Muscle of leg (tissue), 3 donors: ENCODE measurements at regions not wholly inside any gene's neighbourhood (a gene's known extent, or its start where the extent isn't known, plus 50 kb on each side); places are given as distances from the start of the nearest gene placed in this dataset.

Source experiments
- DNase-seq: peaks from one replicate; pipeline ENCODE4 v3.0.0; 2013
- H3K27ac ChIP-seq: one replicate; pipeline ENCODE4 v1.5.1; 2013; ENCODE audit warnings: mild to moderate bottlenecking, low read length, control low read depth
- H3K27me3 ChIP-seq: one replicate; pipeline ENCODE4 v1.6.1; 2013; ENCODE audit warnings: low read length; ENCODE audit not compliant: control insufficient read depth, insufficient read depth
- H3K36me3 ChIP-seq: one replicate; pipeline ENCODE4 v1.6.1; 2013; ENCODE audit warnings: low read length; ENCODE audit not compliant: control insufficient read depth, insufficient read depth
- H3K4me1 ChIP-seq: one replicate; pipeline ENCODE4 v1.6.1; 2013; ENCODE audit warnings: low read length; ENCODE audit not compliant: control insufficient read depth, insufficient read depth
- H3K4me3 ChIP-seq: one replicate; pipeline ENCODE4 v1.5.1; 2013; ENCODE audit warnings: low read length, control low read depth
- H3K9me3 ChIP-seq: replicated peaks from 2 replicates; pipeline ENCODE4 v1.6.1; 2013; ENCODE audit warnings: low read depth, low read length; ENCODE audit not compliant: control insufficient read depth
- WGBS: methylation state at CpG from one replicate; pipeline ENCODE4 v1.1.5; 2013; ENCODE audit warnings: missing lambda C conversion rate; ENCODE audit not compliant: insufficient coverage; 5-methylcytosine and 5-hydroxymethylcytosine counted together

GRCh38 chr4:163662768-163663167 is 168.3 kb downstream of the TMA16 start:
- H3K27me3 ChIP-seq: no peaks in the 10 kb centered on the region
- no CpG with 5 or more reads among the region's 6 CpGs for WGBS

GRCh38 chr4:163663454-163664225 is 169.2 kb downstream of the TMA16 start:
- Histone ChIP-seq H3K27ac (no peak overlapping the region), H3K27me3 (no peaks in the 10 kb centered on the region), H3K36me3 (no peaks in the 10 kb centered on the region), H3K4me3 (no peak overlapping the region), H3K4me1 (no peaks in the 10 kb centered on the region), H3K9me3 (no peaks in the 10 kb centered on the region)
- DNase-seq: peak; percentile 20
- WGBS: 94% methylated on average over 3 of the region's 5 CpGs

More at GRCh38 chr4:163662768-163663167, 168.3 kb downstream of the TMA16 start:
- DNase-seq: no peak
- Histone ChIP-seq H3K36me3 (no peaks in the 10 kb centered on the region), H3K9me3 (no peaks in the 10 kb centered on the region), H3K4me1 (no peaks in the 10 kb centered on the region), H3K27ac (no peak overlapping the region), H3K4me3 (no peak overlapping the region)

GRCh38 chr4:163665101-163665500 is 170.6 kb downstream of the TMA16 start:
- Histone ChIP-seq H3K4me1 (no peaks in the 10 kb centered on the region), H3K27me3 (no peaks in the 10 kb centered on the region), H3K27ac (no peak overlapping the region), H3K9me3 (no peaks in the 10 kb centered on the region), H3K36me3 (no peaks in the 10 kb centered on the region), H3K4me3 (no peak overlapping the region)
- DNase-seq: no peak
- WGBS: no CpG with 5 or more reads among the region's 2 CpGs

- Histone ChIP-seq H3K27me3 (no peaks in the 10 kb centered on the region), H3K27ac (no peak overlapping the region), H3K9me3 (no peaks in the 10 kb centered on the region), H3K4me3 (no peak overlapping the region), H3K4me1 (no peaks in the 10 kb centered on the region), H3K36me3 (no peaks in the 10 kb centered on the region)
- WGBS: no CpG with 5 or more reads among the region's 9 CpGs
- peak; percentile 7 for DNase-seq
Measured at GRCh38 chr4:163665521-163666331, 171.2 kb downstream of the TMA16 start.

- Histone ChIP-seq H3K27me3 (no peaks in the 10 kb centered on the region), H3K4me3 (no peak overlapping the region), H3K36me3 (no peaks in the 10 kb centered on the region), H3K4me1 (no peaks in the 10 kb centered on the region), H3K9me3 (no peaks in the 10 kb centered on the region), H3K27ac (no peak overlapping the region)
- peak; percentile 18 for DNase-seq
Measured at GRCh38 chr4:163666332-163666873, 171.9 kb downstream of the TMA16 start.

GRCh38 chr4:163672751-163673150 is 178.3 kb downstream of the TMA16 start:
- Histone ChIP-seq H3K27ac (no peak overlapping the region), H3K4me1 (no peaks in the 10 kb centered on the region), H3K27me3 (no peaks in the 10 kb centered on the region), H3K36me3 (no peaks in the 10 kb centered on the region), H3K9me3 (no peaks in the 10 kb centered on the region), H3K4me3 (no peak overlapping the region)
- WGBS: 67% methylated on average over 3 of the region's 3 CpGs
- no peak for DNase-seq

GRCh38 chr4:163673848-163674697 is 179.6 kb downstream of the TMA16 start:
- H3K4me1 ChIP-seq: no peaks in the 10 kb centered on the region
- 0% methylated on average over 1 of the region's 5 CpGs for WGBS
- no peaks in the 10 kb centered on the region for H3K27me3 ChIP-seq
- H3K36me3 ChIP-seq: no peaks in the 10 kb centered on the region
- no peak overlapping the region for H3K27ac ChIP-seq
- no peaks in the 10 kb centered on the region for H3K9me3 ChIP-seq
- no peak overlapping the region for H3K4me3 ChIP-seq
- DNase-seq: peak; percentile 11

- no peak for DNase-seq
- no peak overlapping the region for H3K4me3 ChIP-seq
- H3K9me3 ChIP-seq: no peaks in the 10 kb centered on the region
- H3K36me3 ChIP-seq: no peaks in the 10 kb centered on the region
- WGBS: 54% methylated on average over 4 of the region's 5 CpGs
- no peaks in the 10 kb centered on the region for H3K27me3 ChIP-seq
- H3K4me1 ChIP-seq: no peaks in the 10 kb centered on the region
- H3K27ac ChIP-seq: no peak overlapping the region
Measured at GRCh38 chr4:163679189-163679588, 184.7 kb downstream of the TMA16 start.

GRCh38 chr4:163680386-163681098 is 186.1 kb downstream of the TMA16 start:
- DNase-seq: no peak
- Histone ChIP-seq H3K36me3 (no peaks in the 10 kb centered on the region), H3K27me3 (no peaks in the 10 kb centered on the region), H3K4me3 (no peak overlapping the region), H3K27ac (no peak overlapping the region), H3K4me1 (no peaks in the 10 kb centered on the region), H3K9me3 (no peaks in the 10 kb centered on the region)
- WGBS: 60% methylated on average over 1 of the region's 1 CpG
